ENCODE measurements at regions not wholly inside any gene's neighbourhood (a gene's known extent, or its start where the extent isn't known, plus 50 kb on each side); places are given as distances from the start of the nearest gene placed in this dataset.

- ATAC-seq = peak; percentile 90
- intact Hi-C loops (cut with DNase I, micrococcal nuclease) = no loop called here
- DNase-seq = no peak
Measured at GRCh38 chr2:198953328-198953727, 504.4 kb downstream of the SATB2 start.

GRCh38 chr2:198950803-198951202 is 506.9 kb downstream of the SATB2 start:
- intact Hi-C loops (cut with DNase I, micrococcal nuclease) = no loop called here
- DNase-seq (no peak), ATAC-seq (peak; percentile 58)

- DNase-seq (no peak), ATAC-seq (peak; percentile 76)
- intact Hi-C loops (cut with DNase I, micrococcal nuclease) = no loop called here
Measured at GRCh38 chr2:198945496-198945895, 512.2 kb downstream of the SATB2 start.

DNA sequence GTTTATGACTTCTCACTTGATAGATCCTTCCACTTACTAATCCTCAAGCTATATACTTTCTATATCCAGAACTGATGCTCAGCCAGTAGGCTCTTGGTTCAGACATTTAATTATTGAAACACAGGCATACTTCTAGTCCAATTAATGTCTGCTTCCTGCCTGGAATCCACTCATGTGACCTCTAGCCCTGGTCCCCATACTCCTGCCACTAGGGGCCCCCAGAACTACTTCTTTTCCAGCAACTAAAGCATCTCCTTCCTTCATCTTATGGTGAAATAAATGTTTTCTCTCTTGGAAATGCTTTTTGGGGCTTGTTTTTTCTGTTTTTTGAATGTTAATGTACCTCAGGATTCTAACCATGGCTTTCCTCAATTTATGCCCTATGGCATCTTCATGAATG is 527.6 kb downstream of the SATB2 start:
- ATAC-seq (no peak), DNase-seq (no peak)
- intact Hi-C loops (cut with DNase I, micrococcal nuclease) = no loop called here

DNA sequence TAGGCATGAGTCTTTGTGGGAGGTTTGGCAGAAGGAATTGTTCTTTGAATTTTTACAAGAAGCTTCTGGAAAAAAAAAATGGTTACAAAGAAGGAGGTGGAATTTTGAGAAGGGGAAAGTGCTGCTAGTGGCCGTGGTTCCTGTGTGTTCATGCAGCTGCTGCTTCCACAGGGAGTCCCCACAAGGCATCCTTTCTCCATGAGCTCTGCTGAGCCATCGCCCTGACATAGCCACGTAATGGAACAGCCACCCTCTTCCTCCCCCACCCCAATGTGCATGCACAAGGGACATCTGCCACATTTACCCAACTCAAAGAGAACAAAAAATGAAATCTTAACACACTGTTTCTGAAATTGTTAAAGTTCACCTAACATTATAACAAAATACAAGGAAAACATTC is 529.7 kb downstream of the SATB2 start:
- DNase-seq = no peak
- no peak for ATAC-seq
- intact Hi-C loops (cut with DNase I, micrococcal nuclease) = no loop called here

DNA sequence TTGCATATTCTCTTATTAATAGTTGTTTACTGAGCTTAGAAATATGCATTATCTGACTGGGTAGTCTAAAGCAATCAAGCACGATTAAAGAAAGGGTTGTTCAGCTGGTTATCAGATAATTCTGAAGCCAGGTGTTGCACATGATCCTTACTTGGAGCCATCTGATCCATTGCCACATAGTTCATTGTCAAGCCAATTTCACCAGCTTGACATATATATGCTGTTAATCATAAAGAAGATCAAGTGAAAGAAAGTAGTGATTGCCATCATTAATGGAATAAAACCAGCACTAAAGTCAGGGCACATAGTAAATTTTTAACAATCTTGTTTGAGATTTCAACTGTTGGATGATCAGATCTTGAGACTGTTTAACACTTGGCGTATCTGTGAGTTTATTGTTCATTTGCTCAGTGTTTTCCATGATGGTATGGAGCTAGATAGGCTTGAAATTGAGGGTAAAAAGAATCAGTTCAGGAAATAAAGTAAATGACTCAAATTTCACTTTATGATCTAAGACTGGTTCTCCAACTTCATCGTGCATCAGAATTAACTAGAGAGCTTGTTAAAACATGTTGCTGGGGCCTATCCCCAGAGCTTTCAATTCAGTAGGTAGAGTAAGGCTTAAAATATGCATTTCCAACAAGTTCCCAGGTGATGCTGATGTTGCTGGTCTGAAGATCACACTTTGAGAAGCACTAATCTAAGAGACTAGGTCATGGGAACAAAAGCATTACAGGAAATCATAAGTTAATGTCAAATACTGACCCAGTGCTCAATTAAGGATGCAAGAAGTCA is 539.6 kb downstream of the SATB2 start:
- DNase-seq = no peak
- intact Hi-C loops (cut with DNase I, micrococcal nuclease) = no loop called here
- ATAC-seq = no peak

- intact Hi-C loops (cut with DNase I, micrococcal nuclease) = no loop called here
- DNase-seq (no peak), ATAC-seq (no peak)
Measured at GRCh38 chr2:198917275-198917674, 540.5 kb downstream of the SATB2 start.

DNA sequence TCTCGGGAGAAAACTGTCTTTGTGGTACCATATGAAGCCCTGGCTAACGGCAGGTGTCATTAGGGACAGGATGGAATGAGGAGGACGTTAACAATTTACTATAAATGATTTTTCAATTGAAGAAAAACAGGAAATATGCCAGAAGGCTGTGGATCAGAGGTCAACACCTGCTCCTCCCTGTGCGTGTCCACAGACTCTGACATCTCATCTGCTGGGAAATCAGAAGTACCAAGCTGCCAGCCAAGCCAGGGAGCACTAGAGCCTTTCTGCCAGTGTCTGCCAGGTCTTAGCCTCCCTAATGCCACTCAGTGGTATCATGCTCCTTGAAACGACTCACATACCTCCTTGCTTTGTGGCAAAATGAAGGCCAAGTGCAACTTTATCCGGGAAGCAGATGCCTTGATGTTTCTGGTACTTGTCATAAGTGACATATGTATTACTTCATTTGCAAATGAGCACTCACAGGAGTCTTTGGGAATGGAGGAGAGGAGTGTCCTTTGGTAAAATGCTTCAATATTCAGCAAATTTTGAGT is 541.1 kb downstream of the SATB2 start:
- peak; percentile 83 for ATAC-seq
- peak; percentile 11 to 25 for DNase-seq
- intact Hi-C loops (cut with DNase I, micrococcal nuclease) = no loop called here

GRCh38 chr2:198913394-198914152 is 544.2 kb downstream of the SATB2 start:
- ATAC-seq = no peak
- intact Hi-C loops (cut with DNase I, micrococcal nuclease) = no loop called here
- DNase-seq = no peak

DNA sequence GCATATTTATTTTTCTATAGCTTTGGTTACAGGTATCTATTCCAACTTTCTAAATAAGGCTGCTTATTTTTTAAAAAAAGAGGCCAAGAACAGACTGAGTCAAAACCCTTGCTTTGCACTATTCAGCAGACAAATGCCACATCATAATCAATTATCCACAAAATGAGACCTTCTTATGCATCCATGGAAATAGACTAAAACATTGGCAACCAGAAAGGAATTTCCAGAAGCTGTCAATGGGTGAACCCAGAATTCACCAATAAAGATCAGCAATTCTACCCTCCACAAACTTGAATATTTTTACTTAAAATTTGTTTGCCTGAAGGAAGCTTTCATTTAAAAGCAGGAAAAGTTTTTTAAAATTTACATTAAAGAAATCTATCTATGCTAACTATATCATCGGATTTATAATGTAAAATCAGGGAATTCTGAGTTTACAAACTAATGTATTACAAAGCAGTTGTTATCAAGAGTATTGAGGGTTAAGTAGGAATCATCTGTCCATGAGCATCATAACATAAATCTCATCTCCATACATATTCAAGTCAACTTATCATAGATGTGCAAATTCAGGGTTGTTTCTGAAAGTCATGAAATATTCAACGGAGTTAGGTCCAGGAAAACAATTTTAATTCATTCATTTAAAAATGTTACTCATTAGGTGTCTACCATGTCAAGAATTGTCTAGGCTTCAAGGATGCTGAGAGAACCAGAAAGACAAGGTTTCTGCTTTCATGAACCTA is 548.0 kb downstream of the SATB2 start:
- intact Hi-C loops (cut with DNase I, micrococcal nuclease) = no loop called here
- DNase-seq (no peak), ATAC-seq (no peak)

DNA sequence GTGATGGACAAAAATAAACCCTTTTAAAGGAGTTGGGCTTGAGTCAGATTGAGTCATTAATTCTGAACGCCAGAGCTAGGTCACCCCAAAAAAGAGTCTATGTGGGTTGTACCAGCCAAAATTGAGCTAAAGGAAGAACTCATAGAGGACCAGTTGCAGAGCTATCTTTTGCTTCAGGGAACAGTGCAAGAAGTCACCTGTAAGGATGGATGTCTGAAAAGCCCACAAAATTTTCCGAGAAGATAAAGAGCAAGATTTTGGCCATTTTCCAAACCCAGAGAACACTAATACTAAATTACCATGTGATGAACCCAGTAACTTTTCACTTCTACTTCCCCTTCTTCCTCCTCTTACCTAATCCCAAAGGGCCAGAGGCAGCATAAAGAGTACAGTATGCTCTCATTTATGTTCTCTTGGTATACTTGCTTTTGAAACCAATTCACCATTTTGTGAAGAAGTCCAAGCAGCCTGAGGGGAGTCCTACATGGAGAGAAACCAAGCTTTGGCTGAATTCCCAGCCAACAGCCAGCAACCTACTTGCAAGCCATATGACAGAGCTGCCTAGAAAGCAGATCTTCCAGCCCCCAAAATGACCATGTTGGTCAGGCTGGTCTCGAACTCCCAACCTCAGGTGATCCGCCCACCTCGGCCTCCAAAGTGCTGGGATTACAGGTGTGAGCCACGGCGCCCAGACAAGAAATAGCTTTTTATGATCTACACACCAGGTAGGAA is 551.7 kb downstream of the SATB2 start:
- ATAC-seq (no peak), DNase-seq (no peak)
- intact Hi-C loops (cut with DNase I, micrococcal nuclease) = no loop called here

- ATAC-seq (no peak), DNase-seq (no peak)
- intact Hi-C loops (cut with DNase I, micrococcal nuclease) = no loop called here
Measured at GRCh38 chr2:198901894-198902293, 555.8 kb downstream of the SATB2 start.

GRCh38 chr2:198900141-198900540 is 557.6 kb downstream of the SATB2 start:
- DNase-seq = no peak
- intact Hi-C loops (cut with DNase I, micrococcal nuclease) = no loop called here
- ATAC-seq = no peak

DNA sequence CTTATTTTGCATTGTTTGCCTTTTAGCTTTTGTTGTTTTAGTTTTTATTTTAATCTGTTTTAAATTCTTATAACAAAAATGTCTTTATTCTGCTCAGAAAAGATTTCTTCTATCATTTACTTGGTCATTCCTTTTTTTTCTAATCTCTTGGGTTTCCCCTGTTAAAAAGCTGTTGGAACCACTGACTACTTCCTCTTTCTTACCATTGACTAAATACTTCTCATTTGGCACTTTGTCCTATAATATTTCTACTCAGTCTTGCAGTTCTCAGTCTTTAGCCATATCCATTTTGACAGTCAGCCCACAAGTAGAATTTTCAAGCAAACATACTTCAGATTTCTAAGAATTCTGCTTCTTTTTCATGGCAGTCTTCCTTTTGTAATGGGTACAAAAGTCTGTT is 567.2 kb downstream of the SATB2 start:
- ATAC-seq (no peak), DNase-seq (no peak)
- intact Hi-C loops (cut with DNase I, micrococcal nuclease) = no loop called here

DNA sequence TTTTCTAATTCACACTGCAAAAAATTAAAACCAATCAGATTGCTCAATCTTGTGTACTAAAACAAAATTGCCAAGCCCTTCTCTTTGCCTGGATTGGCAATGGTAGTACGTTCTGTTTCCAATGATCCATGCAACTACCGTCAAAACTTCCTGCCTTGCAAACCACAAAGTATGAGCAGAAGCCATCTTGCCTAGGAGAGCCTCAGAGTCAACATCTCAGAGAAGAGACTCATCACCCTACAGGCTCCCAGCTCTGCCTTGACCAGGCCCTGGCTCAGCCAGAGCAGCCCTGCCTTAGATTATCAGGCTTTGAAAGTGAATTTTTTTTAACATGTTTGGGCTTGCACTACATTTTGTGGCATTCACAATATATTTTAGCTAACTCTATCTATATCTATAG is 574.1 kb downstream of the SATB2 start:
- intact Hi-C loops (cut with DNase I, micrococcal nuclease) = no loop called here
- ATAC-seq (no peak), DNase-seq (no peak)

DNA sequence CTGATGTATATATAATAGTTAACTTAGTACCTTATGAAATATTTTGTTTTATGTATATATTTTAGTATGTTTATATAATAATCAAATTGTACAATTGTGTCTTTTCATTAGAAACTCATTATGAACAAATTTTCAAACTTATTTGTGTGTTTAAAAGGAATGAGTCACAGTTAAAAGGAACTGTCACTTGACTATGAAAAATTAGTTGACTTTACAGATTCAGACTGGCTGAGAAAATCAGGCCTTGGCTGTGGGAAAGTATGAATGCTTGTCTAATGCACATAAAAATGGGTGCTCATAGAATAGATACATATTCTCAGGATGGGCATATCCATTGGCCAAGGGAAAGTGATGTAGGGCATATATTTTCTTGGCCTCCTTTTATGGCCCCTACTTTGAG is 576.8 kb downstream of the SATB2 start:
- DNase-seq = no peak
- intact Hi-C loops (cut with DNase I, micrococcal nuclease) = no loop called here

DNA sequence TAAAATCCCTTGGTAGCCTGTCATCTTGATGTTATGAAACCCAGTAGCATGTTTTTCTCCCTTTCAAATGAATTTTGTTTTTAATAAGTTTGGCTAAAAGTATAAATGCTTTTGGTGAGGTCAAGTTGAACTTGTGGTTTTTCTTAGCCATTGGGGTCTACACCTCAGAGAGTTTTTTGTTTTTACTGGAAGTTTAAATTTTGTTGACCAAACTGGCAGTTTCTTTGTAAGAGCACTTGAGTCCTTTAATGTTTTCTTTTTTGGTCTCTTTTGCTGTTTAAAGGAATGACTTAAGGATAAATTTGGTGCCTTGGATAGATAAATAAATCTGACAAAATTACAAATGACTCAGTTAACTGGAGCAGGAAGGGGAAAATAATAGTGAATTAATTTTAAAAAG is 577.3 kb downstream of the SATB2 start:
- DNase-seq = no peak
- intact Hi-C loops (cut with DNase I, micrococcal nuclease) = no loop called here
- no peak for ATAC-seq

More for the DNA sequence above, 576.8 kb downstream of the SATB2 start:
- no peak for ATAC-seq

DNA sequence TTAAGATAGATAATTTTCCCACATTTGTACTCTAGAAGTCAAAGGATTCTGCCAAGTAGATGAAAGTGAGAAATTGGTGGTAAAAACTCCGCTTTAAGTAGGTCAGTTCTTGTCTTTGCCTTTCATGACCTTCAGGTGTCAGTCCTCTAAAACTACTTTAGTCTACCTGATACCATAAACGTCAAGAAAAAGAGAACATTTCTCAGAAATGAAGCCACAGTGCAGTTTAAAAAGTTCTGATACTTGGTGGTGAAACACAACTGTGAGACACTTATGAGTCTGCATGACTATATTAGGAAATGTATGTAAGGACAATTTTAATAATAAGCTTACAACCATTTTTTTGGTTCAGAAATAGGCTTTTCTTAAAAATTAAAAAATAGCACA is 583.3 kb downstream of the SATB2 start:
- ATAC-seq = no peak
- intact Hi-C loops (cut with DNase I, micrococcal nuclease) = no loop called here
- DNase-seq = no peak
